ENCODE measurements at regions not wholly inside any gene's neighbourhood (a gene's known extent, or its start where the extent isn't known, plus 50 kb on each side); places are given as distances from the start of the nearest gene placed in this dataset.

DNA sequence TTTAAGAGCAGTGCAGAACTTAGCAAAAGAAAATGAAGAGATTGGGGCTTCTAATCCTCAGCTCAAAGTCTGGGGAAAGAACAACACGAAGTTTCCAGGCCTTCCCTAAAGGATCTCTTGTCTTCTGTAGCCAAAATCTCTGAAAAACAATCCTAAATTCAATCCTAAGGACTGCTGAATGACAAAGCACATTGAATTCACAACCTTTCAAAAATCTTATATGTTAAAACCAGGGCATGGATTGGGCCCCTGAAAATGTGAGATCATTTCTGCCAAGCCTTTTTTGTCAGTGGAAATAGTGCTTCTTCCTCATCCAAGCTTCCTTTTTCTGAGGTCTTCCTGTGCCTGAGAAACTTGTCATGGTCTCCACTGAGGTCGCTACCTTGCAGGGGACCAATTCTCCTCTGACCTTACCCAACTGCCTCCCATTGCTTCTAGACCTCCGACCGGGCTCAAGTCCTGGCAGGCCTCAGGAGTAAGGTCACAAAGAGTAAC is 126.2 kb upstream of the ARID1B start:
- H3K4me3 ChIP-seq (ENCODE audit: low read depth, low read length): no peak overlapping the region
- TF ChIP-seq, protein P1, sequence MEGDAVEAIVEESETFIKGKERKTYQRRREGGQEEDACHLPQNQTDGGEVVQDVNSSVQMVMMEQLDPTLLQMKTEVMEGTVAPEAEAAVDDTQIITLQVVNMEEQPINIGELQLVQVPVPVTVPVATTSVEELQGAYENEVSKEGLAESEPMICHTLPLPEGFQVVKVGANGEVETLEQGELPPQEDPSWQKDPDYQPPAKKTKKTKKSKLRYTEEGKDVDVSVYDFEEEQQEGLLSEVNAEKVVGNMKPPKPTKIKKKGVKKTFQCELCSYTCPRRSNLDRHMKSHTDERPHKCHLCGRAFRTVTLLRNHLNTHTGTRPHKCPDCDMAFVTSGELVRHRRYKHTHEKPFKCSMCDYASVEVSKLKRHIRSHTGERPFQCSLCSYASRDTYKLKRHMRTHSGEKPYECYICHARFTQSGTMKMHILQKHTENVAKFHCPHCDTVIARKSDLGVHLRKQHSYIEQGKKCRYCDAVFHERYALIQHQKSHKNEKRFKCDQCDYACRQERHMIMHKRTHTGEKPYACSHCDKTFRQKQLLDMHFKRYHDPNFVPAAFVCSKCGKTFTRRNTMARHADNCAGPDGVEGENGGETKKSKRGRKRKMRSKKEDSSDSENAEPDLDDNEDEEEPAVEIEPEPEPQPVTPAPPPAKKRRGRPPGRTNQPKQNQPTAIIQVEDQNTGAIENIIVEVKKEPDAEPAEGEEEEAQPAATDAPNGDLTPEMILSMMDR (IDR thresholded peaks at IDR 0.05; ENCODE audit: borderline replicate concordance, insufficient read depth, low read depth, low read length): no peak

GRCh38 chr6:156648616-156649015 is 128.6 kb upstream of the ARID1B start:
- TF ChIP-seq, protein P1 (IDR thresholded peaks at IDR 0.05; ENCODE audit: borderline replicate concordance, insufficient read depth, low read depth, low read length): no peak
- H3K4me3 ChIP-seq (ENCODE audit: low read depth, low read length): no peak overlapping the region

- no peak overlapping the region for H3K4me3 ChIP-seq (ENCODE audit: low read depth, low read length)
- TF ChIP-seq, protein P1 (IDR thresholded peaks at IDR 0.05; ENCODE audit: borderline replicate concordance, insufficient read depth, low read depth, low read length): no peak
These were observed 129.2 kb upstream of the ARID1B start for GRCh38 chr6:156647991-156648390.

DNA sequence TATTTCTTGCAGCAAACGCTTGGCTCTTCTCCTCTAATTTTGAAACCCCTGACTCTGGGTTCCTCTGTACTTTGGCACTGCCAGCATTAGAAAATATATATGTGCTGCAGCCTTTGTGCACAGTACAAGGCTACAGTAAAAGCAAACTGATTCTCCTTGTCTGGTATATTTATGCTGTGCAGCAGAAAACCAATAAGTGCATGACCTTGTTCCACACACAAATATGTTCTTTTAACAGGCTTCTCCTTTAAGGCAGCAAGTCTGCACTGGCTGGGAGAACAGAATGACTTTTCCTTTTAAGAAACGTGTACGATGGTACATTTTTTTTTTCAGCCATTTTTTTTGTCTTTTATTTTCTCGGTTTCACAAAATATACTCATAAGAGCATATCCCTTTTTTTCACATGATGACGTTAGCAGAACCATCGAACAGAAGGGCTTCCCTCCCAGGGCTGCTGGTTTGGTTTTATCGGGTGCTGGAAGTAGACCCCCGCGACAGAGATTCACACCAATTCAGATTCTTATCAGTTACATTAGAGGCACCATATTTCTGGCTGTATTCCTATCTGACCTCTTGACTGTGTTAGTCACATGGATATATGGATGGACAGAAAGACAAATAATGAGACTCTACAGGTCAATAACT is 129.9 kb upstream of the ARID1B start:
- H3K4me3 ChIP-seq (ENCODE audit: low read depth, low read length): no peak overlapping the region
- TF ChIP-seq, protein P1 (IDR thresholded peaks at IDR 0.05; ENCODE audit: borderline replicate concordance, insufficient read depth, low read depth, low read length): no peak

- no peak overlapping the region for H3K4me3 ChIP-seq (ENCODE audit: low read depth, low read length)
These were observed 130.7 kb upstream of the ARID1B start for GRCh38 chr6:156646496-156646895.

DNA sequence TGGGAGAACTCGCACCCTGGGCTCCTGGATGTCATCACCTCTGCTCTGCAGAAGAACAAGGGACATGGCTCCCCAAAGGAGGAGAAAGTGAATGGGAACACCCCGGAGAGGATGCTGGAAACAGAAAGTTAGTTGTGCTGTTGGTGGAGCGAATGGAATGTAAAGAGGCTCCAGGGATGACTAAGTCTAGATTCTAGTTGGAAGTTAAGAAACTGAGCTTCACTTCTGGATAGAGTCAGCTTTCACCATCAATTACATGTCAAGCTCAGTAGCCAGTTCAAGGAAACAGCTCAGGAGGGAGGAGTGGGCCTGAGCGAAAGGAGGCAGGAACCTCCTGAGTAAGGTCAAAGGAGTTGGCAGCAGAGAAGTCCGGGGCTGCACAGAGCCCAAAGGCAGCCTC is 132.1 kb upstream of the ARID1B start:
- TF ChIP-seq, protein P1 (IDR thresholded peaks at IDR 0.05; ENCODE audit: borderline replicate concordance, insufficient read depth, low read depth, low read length): no peak
- no peak overlapping the region for H3K4me3 ChIP-seq (ENCODE audit: low read depth, low read length)

More at GRCh38 chr6:156646496-156646895, 130.7 kb upstream of the ARID1B start:
- TF ChIP-seq, protein P1 (IDR thresholded peaks at IDR 0.05; ENCODE audit: borderline replicate concordance, insufficient read depth, low read depth, low read length): no peak

- no peak overlapping the region for H3K4me3 ChIP-seq (ENCODE audit: low read depth, low read length)
- TF ChIP-seq, protein P1 (IDR thresholded peaks at IDR 0.05; ENCODE audit: borderline replicate concordance, insufficient read depth, low read depth, low read length): no peak
These were observed 138.0 kb upstream of the ARID1B start for GRCh38 chr6:156639009-156639721.
